HG02943 (cell line): ENCODE measurements at regions not wholly inside any gene's neighbourhood (a gene's known extent, or its start where the extent isn't known, plus 50 kb on each side); places are given as distances from the start of the nearest gene placed in this dataset.
"Not testable (repeated sequence)": the region's sequence is repeated elsewhere in the genome, so short reads cannot be mapped to it uniquely, and the experiment has no call there.

ENCODE experiments used
- ATAC-seq: cut with Tn5 transposase; IDR thresholded peaks from one replicate; pipeline ENCODE4 v1.9.1; 2021; ENCODE audit warnings: mild to moderate bottlenecking, low read depth, moderate library complexity; ENCODE audit not compliant: unreplicated experiment

GRCh38 chr13:83024955-83025594, 857.2 kb downstream of the SLITRK1 start:
- ATAC-seq = no peak

DNA sequence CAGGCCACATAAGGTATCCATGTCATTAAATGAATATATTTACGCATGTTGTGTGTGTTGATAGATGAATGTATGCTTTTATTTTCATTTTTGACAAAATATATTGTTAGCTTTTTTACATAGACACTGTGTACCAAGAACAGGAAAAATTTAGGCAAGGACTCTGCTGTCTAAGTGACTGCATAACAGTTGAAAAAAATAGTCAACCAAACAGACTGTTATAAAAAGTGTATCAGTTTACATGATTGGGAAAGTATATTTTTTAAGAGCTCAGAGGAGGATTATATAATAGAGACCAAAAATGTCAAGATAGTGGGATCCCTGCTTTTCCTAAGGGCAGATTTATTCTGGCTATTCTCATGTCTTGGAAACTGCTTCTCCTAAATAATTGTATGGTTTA, 858.0 kb downstream of the SLITRK1 start:
- ATAC-seq = no peak

- no peak for ATAC-seq
These were observed 862.3 kb downstream of the SLITRK1 start for GRCh38 chr13:83019986-83020385.

DNA sequence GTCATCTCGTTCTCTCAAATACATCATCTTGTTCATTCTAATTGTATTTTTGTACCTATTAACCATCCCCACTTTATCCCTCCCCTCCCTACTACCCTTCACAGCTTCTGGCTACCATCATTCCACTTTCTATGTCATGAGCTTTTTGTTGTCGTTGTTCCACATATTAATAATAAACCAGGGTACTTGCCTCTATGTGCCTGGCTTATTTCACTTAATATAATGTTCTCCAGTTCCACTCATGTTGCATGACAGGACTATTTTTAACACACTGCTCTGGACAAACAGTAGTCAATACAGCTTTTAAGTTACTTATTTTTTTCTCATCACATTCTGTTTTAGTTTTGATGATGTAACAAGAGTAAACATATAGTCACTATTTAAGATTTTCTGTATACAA, 872.3 kb downstream of the SLITRK1 start:
- no peak for ATAC-seq

DNA sequence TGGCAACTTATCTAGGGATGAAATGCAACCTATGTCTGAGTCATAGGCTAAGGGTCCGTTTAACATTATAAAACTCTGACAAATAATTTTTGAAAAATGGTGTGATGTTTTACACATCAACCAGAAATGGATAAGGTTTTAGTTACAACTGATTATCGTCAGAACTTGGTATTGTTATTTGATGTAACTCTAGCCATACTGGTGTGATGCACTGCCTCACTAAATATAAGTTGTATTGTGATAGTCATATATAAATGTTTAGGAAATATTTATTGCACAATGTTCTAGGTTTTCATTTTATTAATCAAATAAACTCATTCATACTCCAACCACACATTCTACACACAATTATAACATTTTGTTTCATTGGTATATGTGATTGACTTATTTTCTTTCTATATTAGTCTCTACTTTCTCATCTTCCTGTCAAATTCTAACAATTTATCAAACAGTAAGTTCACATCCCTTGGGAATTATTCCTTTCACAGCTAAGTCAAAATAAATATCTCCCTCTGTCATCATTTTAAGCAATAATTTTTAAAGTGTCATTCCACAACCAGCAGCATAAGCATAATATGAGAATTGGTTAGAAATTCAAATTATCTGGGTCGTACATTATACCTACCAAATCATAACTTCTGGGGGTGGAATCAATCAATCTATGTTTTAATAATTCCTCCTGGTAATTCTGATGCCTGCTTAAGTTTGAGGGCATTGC, 873.9 kb downstream of the SLITRK1 start:
- ATAC-seq = no peak

DNA sequence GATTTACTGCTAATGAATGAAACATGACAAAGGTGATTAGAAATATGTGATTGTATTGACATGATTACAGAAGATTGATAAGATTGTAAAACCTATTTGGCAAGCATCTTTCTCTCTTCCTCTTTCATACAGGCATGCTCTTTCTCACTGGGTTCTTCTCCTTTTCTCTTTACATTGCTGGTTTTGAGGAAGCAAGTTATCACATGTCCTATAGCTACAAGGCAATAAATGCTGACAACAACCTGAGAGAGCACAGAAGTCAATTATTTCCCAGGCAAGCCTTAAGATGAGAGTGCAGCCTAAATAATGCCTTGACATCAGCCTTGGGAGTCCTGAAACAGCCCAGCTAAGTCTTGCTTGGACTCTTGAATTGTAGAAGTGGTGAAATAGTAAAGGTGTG, 875.0 kb downstream of the SLITRK1 start:
- no peak for ATAC-seq

DNA sequence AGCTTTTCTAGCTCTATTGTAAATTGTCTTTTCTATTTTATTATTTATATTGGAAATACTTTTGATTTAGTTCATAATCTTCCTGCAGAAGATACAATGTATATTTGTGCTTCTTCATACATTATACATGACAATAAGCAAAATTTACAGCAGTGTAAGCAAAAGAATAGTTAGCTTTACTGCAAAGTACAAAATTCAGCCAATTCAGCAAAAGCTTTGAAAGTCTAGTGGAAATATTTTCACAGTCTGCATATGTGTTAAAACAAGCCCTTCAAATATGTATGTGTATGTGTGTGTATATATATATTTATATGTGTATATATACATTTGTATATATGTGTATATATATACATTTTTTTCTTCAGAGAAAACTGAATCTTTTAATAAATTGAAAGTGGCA, 879.1 kb downstream of the SLITRK1 start:
- ATAC-seq = no peak

- no peak for ATAC-seq
These were observed 888.9 kb downstream of the SLITRK1 start for GRCh38 chr13:82993417-82993816.

- no peak for ATAC-seq
These were observed 905.8 kb downstream of the SLITRK1 start for GRCh38 chr13:82976499-82976898.

DNA sequence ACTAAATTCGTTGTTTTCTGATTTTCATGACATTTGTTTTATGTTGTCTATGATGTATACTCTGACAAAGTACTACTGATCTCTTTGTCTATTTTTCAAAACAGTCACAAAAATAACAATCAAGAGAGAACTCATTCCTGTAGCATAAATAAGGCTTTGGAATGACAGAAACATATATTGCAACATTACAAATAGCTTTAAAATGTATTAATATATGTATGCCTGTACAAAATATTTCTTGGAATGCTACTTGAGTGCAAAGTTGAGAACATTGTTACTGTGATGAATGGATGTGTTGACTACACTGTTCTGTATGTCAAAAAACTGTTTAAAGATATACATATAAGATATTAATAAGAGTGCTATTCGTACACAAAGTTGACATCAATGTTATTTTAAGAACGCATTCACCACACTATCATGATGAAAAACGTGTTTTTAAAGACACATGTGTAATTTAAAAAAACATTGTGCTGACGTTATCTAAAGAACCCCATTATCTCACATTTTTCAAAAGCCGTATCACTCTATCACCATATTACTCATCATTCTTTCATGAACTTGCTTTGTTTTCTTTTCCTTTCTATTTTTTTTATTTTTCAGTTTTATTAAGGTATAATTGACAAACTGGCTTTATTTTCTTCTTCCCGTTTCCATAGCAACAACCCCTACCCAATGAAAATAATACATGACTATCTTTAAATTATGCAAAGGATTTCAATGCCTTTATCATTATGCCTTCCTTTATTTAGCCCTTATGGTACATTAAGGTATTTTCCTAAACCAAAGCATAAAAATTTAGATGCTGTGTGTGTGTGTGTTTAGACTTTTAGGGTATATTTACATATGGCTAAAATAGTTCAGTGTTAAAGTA, 918.8 kb downstream of the SLITRK1 start:
- no peak for ATAC-seq

GRCh38 chr13:82962397-82962796, 919.9 kb downstream of the SLITRK1 start:
- ATAC-seq = no peak

DNA sequence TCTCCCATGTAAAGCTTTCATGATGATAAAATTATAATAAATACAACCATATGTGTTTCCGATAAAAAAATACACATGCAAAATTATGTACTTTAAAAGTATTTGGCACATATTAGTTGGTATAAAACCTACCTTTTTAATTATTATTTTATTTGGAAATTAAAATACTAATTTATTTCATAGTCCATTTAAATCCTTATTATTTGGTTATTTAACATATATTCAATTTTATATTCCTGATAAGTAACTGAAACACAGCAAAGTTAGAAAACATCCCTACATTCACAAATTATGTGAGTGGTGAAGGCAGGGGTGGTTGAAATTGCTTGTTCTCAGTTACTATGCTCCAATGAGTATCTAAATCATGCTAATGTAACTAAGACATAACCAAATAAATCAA, 920.5 kb downstream of the SLITRK1 start:
- no peak for ATAC-seq

GRCh38 chr13:82952336-82952735, 929.9 kb downstream of the SLITRK1 start:
- not testable (repeated sequence) for ATAC-seq

DNA sequence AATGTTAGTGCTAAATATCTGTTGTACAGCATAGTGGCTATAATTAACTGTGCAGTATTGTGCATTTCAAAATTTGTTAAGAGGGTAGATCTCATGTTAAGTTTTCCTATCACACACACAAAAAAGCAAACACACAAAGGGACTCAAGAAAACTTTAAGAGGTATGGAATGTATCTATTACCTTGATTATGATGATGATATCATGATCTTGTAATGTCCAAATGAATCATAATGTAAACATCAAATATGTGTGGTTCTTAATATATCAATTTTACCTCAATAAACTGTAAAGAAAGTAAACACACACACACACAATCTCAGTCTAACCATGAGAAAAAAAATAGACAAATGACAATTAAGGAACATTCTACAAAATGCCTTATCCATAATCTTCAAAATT, 934.6 kb downstream of the SLITRK1 start:
- no peak for ATAC-seq

DNA sequence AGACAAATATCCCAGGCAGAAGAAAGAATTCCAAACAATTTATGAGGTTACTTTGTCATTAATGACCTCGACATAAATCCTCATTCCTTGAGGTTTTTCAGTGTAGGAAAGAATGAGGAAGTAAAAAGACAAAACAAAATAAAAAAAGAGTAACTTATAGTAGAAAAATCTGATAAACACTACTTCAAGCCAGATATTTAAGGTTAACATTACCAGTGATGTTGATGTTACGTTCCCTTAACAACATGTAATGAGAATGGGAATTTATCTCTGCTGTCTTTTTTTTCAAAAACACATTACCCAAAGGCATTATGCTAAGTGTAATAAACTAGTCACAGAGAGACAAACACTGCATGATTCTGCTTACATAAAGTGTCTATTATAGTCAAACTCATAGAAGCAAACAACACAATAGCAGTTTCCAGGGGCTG, 935.1 kb downstream of the SLITRK1 start:
- no peak for ATAC-seq

DNA sequence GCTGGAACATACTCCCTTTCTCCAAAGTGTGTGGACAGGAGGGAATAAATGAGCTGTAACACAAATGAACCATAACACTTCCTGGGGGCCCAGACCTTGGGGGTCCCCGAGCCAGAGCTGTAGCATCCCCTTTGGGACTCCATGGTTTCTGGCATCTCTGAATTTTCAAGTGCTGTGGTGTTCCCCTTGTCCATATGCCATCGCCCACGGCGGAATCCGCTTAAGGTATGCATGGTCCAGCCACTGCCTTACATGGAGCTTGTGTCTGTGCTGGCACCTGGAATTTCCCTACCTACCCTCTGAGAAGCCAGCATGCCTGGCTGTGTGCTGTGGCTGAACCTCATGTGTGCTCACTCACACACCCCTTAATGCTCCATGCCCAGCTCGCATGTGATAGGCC, 943.6 kb downstream of the SLITRK1 start:
- ATAC-seq = no peak

DNA sequence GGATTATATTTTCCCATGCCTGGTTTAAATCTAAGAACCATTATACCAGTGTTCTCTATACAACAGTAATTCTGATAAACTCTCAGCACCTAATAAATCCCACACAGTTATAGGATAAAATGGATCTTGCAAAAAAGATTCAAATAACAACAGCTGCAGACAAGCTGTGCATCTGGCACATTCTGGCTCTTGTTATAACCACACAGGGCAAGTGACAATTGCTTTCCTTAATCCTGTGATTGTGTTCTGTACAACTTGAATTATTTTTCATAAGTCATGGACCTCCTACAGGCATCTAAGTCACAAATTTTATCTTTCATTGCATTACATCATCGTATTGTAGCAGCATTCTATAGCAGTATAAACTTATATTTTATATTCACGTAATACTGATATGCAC, 948.3 kb downstream of the SLITRK1 start:
- no peak for ATAC-seq

- ATAC-seq = no peak
These were observed 957.2 kb downstream of the SLITRK1 start for GRCh38 chr13:82925114-82925513.

DNA sequence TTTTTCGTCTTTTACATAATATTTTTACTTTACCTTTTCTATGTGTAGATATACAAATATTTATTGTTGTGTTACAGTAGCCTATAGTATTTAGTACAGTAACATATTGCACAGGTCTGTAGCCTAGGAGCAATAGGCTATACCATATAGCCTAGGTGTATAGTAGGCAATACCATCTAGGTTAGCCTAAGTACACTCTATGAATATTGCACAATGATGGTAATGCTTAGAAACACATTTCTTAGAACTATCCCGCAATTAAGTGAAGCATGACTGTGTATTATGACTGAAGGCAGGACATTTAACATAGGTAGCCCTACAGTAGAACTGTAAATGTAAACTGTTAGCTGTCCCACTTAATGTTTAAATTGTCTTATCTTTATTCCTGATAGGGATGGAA, 964.3 kb downstream of the SLITRK1 start:
- no peak for ATAC-seq

GRCh38 chr13:82912564-82912963, 969.7 kb downstream of the SLITRK1 start:
- no peak for ATAC-seq

DNA sequence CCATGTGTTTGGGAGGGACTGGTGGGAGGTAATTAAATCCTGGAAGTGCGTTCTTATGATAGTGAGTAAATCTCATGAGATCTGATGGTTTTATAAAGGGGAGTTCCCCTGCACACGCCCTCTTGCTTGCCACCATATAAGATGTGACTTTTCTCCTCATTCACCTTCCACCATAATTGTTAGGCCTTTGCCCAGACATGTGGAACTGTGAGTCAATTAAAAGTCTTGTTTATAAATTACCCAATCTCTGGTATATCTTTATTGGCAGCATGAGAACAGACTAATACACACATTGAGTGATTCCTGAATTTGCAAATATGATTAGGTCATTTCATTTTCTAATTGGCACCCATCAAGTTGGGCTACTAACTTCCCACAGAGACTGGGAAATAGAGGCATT, 977.2 kb downstream of the SLITRK1 start:
- ATAC-seq = no peak
